ENCODE measurements at regions not wholly inside any gene's neighbourhood (a gene's known extent, or its start where the extent isn't known, plus 50 kb on each side); places are given as distances from the start of the nearest gene placed in this dataset.

GRCh38 chr20:22880277-22880676, 154.8 kb upstream of the SSTR4 start:
- Histone ChIP-seq H3K27me3 (ENCODE audit: low read length) (no peaks in the 10 kb centered on the region), H3F3A (ENCODE audit: insufficient read depth) (no peaks in the 10 kb centered on the region), H3K79me2 (ENCODE audit: insufficient read depth, low read length) (no peaks in the 10 kb centered on the region), H4K20me1 (ENCODE audit: low read depth, low read length) (no peaks in the 10 kb centered on the region), H3K4me3 (ENCODE audit: insufficient read depth, low read length, poor library complexity, severe bottlenecking) (no peak overlapping the region), H3K9me3 (ENCODE audit: insufficient read depth, low read length) (no peaks in the 10 kb centered on the region), H3K9me2 (replicated peaks; ENCODE audit: insufficient read depth, low read length) (no peaks in the 10 kb centered on the region), H3K36me3 (ENCODE audit: low read length) (no peaks in the 10 kb centered on the region), H2AFZ (ENCODE audit: low read depth, low read length, severe bottlenecking) (no peak overlapping the region), H3K4me2 (ENCODE audit: low read depth, low read length, poor library complexity, severe bottlenecking) (no peak overlapping the region), H3K27ac (ENCODE audit: low read depth, low read length) (no peak overlapping the region), H3K9ac (ENCODE audit: low read length) (no peak overlapping the region)
- TF ChIP-seq CTCF (IDR thresholded peaks at IDR 0.05; ENCODE audit: insufficient read depth, low read length, poor library complexity, severe bottlenecking) (no peak), EZH2phosphoT487 (conservative IDR thresholded peaks at IDR 0.05; ENCODE audit: low read length) (no peak)

- no peaks in the 10 kb centered on the region for H3F3A ChIP-seq (ENCODE audit: insufficient read depth)
- H3K4me3 ChIP-seq (ENCODE audit: insufficient read depth, low read length, poor library complexity, severe bottlenecking): no peak overlapping the region
- no peaks in the 10 kb centered on the region for H3K9me3 ChIP-seq (ENCODE audit: insufficient read depth, low read length)
- no peak overlapping the region for H2AFZ ChIP-seq (ENCODE audit: low read depth, low read length, severe bottlenecking)
- H3K27ac ChIP-seq (ENCODE audit: low read depth, low read length): no peak overlapping the region
- no peaks in the 10 kb centered on the region for H3K36me3 ChIP-seq (ENCODE audit: low read length)
- no peak overlapping the region for H3K9ac ChIP-seq (ENCODE audit: low read length)
- no peak overlapping the region for H3K4me2 ChIP-seq (ENCODE audit: low read depth, low read length, poor library complexity, severe bottlenecking)
- H4K20me1 ChIP-seq (ENCODE audit: low read depth, low read length): no peaks in the 10 kb centered on the region
- no peaks in the 10 kb centered on the region for H3K9me2 ChIP-seq (replicated peaks; ENCODE audit: insufficient read depth, low read length)
- no peaks in the 10 kb centered on the region for H3K27me3 ChIP-seq (ENCODE audit: low read length)
- TF ChIP-seq EZH2phosphoT487 (conservative IDR thresholded peaks at IDR 0.05; ENCODE audit: low read length) (no peak), CTCF (IDR thresholded peaks at IDR 0.05; ENCODE audit: insufficient read depth, low read length, poor library complexity, severe bottlenecking) (no peak)
- no peaks in the 10 kb centered on the region for H3K79me2 ChIP-seq (ENCODE audit: insufficient read depth, low read length)
These were observed 147.3 kb upstream of the SSTR4 start for GRCh38 chr20:22887796-22888195.

- no peaks in the 10 kb centered on the region for H3K9me2 ChIP-seq (replicated peaks; ENCODE audit: insufficient read depth, low read length)
- H3K9ac ChIP-seq (ENCODE audit: low read length): no peak overlapping the region
- no peak overlapping the region for H3K4me2 ChIP-seq (ENCODE audit: low read depth, low read length, poor library complexity, severe bottlenecking)
- H3K4me3 ChIP-seq (ENCODE audit: insufficient read depth, low read length, poor library complexity, severe bottlenecking): no peak overlapping the region
- no peak overlapping the region for H3K27ac ChIP-seq (ENCODE audit: low read depth, low read length)
- no peaks in the 10 kb centered on the region for H3K9me3 ChIP-seq (ENCODE audit: insufficient read depth, low read length)
- TF ChIP-seq CTCF (IDR thresholded peaks at IDR 0.05; ENCODE audit: insufficient read depth, low read length, poor library complexity, severe bottlenecking) (no peak), EZH2phosphoT487 (conservative IDR thresholded peaks at IDR 0.05; ENCODE audit: low read length) (no peak)
- H3K36me3 ChIP-seq (ENCODE audit: low read length): no peaks in the 10 kb centered on the region
- no peaks in the 10 kb centered on the region for H3K79me2 ChIP-seq (ENCODE audit: insufficient read depth, low read length)
- no peaks in the 10 kb centered on the region for H3K27me3 ChIP-seq (ENCODE audit: low read length)
- H2AFZ ChIP-seq (ENCODE audit: low read depth, low read length, severe bottlenecking): no peak overlapping the region
- no peaks in the 10 kb centered on the region for H3F3A ChIP-seq (ENCODE audit: insufficient read depth)
- no peaks in the 10 kb centered on the region for H4K20me1 ChIP-seq (ENCODE audit: low read depth, low read length)
These were observed 144.4 kb upstream of the SSTR4 start for GRCh38 chr20:22890594-22891300.

Measured in SU-DHL-6 (cell line).